ENCODE measurements at regions not wholly inside any gene's neighbourhood (a gene's known extent, or its start where the extent isn't known, plus 50 kb on each side); places are given as distances from the start of the nearest gene placed in this dataset.
"Not testable (repeated sequence)": the region's sequence is repeated elsewhere in the genome, so short reads cannot be mapped to it uniquely, and the experiment has no call there.

DNA sequence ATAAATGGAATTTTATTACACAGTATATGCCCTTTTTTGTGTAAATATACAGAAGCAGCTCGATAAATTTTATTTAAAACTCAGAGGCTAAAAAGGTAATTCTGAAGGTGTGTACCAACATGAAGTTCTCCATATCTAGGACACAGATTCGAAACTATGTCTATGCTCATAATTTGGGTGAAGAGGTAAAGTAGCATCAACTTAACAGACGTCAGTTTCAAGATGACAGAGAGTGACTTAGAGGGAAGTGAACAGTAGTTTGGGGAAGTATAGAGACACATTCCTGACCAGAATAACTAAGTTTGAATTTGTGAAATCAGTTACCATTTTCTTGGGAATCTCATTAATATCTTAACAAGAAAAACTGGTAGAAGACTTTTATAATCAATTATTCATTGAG is 2493.3 kb downstream of the ARAP2 start:
- no peak for DNase-seq (ENCODE audit: low read depth)
- TF ChIP-seq, protein P1, sequence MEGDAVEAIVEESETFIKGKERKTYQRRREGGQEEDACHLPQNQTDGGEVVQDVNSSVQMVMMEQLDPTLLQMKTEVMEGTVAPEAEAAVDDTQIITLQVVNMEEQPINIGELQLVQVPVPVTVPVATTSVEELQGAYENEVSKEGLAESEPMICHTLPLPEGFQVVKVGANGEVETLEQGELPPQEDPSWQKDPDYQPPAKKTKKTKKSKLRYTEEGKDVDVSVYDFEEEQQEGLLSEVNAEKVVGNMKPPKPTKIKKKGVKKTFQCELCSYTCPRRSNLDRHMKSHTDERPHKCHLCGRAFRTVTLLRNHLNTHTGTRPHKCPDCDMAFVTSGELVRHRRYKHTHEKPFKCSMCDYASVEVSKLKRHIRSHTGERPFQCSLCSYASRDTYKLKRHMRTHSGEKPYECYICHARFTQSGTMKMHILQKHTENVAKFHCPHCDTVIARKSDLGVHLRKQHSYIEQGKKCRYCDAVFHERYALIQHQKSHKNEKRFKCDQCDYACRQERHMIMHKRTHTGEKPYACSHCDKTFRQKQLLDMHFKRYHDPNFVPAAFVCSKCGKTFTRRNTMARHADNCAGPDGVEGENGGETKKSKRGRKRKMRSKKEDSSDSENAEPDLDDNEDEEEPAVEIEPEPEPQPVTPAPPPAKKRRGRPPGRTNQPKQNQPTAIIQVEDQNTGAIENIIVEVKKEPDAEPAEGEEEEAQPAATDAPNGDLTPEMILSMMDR (IDR thresholded peaks at IDR 0.05; ENCODE audit: insufficient read depth, low read depth, low read length) = no peak
- H3K4me3 ChIP-seq (ENCODE audit: low read depth, low read length) = no peak overlapping the region

DNA sequence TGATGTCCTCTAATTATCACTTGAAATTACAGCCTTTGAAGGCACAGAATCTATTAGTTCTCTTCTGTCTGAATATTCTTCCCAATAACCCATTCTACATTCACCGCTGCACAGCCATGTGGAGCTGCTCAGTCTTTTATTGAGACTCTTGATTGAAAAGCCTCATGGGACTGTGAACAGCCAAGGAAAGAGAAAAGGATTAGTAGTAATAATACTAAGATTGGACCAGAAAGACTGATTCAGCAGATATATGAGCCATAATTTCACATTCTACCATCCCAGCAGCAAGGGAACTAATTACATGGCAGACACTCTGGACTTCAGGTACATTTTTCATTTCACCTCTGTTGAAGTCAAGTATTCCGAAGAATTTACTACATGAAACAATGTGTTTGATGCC is 2471.7 kb downstream of the ARAP2 start:
- DNase-seq (ENCODE audit: low read depth) = no peak
- TF ChIP-seq, protein P1 (IDR thresholded peaks at IDR 0.05; ENCODE audit: insufficient read depth, low read depth, low read length) = no peak
- H3K4me3 ChIP-seq (ENCODE audit: low read depth, low read length) = no peak overlapping the region

DNA sequence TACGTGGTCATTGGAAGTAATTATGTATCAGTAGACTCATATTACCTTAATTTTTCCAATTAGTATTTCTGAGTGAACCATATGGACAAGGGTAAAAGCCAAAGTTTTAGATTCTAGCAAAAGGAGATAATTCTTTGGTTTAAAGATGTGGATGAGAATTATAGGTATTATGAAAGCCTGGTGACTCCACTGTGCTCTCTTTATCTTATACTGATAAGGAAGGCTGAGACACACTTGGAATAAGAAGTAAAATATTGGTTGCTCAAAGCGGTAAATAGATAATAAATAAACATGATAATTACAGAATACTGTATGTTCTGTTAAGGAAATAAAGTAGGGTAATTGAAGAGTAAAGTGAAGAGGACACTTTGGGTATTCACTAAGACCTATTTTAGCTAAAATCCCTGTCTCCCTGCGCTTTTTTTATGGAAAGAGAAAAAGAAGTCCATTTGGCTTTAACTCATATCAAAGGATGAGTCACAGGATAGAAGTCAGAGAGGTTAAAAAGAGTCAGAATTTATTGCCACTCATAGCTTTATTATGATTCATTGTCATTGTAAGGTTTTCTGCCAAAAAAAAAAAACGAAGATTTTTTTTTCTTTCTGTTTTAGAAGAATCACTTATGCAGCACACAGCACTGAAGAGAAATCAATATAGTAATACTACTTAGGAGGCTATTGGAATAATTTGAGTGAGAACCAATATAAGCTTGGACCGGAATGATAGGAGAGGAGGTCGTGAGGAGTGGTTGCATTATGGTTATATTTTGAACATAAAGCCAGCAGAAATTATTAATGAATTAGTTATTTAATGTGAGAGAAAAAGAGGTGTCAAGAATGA is 2463.1 kb downstream of the ARAP2 start:
- no peak overlapping the region for H3K4me3 ChIP-seq (ENCODE audit: low read depth, low read length)
- TF ChIP-seq, protein P1 (IDR thresholded peaks at IDR 0.05; ENCODE audit: insufficient read depth, low read depth, low read length) = no peak
- peak; percentile 51 for DNase-seq (ENCODE audit: low read depth)

DNA sequence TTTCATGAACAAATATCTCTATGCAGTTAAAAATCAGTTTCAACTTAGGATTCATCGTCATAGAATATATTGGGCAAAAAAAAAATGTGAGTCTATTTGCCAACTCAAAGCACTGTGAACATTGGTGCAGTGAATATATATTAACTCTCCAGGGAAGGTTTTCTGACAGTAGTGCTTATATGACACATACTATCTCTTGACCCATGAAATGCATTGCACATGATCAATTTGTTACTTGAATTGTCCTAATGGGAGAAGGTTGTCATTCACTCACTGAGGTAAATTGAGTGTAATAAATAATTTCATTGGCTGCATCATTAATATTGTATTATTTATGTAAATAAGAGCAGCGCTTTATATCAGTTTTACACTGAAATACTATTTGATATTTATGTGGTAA is 2458.5 kb downstream of the ARAP2 start:
- DNase-seq (ENCODE audit: low read depth) = no peak
- TF ChIP-seq, protein P1 (IDR thresholded peaks at IDR 0.05; ENCODE audit: insufficient read depth, low read depth, low read length) = no peak
- H3K4me3 ChIP-seq (ENCODE audit: low read depth, low read length) = no peak overlapping the region

GRCh38 chr4:33802578-33802977 is 2441.7 kb downstream of the ARAP2 start:
- no peak for DNase-seq (ENCODE audit: low read depth)
- H3K4me3 ChIP-seq (ENCODE audit: low read depth, low read length) = no peak overlapping the region
- TF ChIP-seq, protein P1 (IDR thresholded peaks at IDR 0.05; ENCODE audit: insufficient read depth, low read depth, low read length) = no peak

GRCh38 chr4:33825685-33826084 is 2418.6 kb downstream of the ARAP2 start:
- DNase-seq (ENCODE audit: low read depth) = no peak
- no peak overlapping the region for H3K4me3 ChIP-seq (ENCODE audit: low read depth, low read length)
- TF ChIP-seq, protein P1 (IDR thresholded peaks at IDR 0.05; ENCODE audit: insufficient read depth, low read depth, low read length) = no peak

DNA sequence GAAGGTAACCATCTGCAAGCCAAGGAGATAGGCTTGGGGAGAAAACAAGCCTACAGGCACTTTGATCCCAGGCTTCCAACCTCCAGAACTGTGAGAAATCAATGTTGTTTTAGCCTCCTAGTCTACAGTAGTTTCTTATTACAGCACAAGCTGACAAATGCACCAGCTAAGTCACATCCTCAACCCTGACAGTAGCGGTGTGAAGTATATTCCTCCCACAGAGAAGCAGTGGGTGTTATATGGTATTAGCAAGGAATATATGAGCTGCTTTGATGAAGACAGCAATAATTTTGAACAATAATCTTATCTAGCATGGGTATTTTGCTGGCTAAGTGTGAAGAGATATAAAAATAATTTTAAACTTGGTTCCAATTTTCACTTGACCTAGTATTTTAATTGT is 2415.0 kb downstream of the ARAP2 start:
- DNase-seq (ENCODE audit: low read depth); H3K4me3 ChIP-seq (ENCODE audit: low read depth, low read length): not testable (repeated sequence)
